Activated CD8-positive, alpha-beta memory T cell treated with anti-CD3 and anti-CD28 coated beads for 1 hour (primary cell): ENCODE measurements at regions not wholly inside any gene's neighbourhood (a gene's known extent, or its start where the extent isn't known, plus 50 kb on each side); places are given as distances from the start of the nearest gene placed in this dataset.

Experiments used
- DNase-seq, 2 donors: peaks; one replicate each; pipeline ENCODE4 v3.0.0-alpha.2; 2020; ENCODE audit warnings: low read depth in 1 of 2; ENCODE audit errors: extremely low read depth in 1 of 2

DNA sequence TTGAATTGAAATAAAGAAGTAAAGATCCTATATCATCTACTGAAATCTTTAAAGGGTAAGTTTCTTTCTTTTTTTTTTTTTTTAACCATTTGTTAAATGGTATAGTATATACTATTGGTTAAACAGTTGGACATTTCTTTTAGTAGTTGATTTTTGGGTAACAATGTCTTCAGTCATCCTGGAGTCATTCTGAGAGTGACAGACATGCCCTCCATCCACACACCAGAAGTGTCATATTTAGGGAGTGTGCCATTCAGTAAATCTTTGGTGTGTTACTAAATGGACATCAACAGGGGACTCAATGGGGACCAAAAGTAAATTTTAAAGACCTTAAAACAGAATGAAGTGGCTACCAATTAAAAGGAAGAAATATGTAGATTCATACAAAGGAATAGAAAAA is 50.8 kb upstream of the SLC39A10 start:
- DNase-seq, result no peak

DNA sequence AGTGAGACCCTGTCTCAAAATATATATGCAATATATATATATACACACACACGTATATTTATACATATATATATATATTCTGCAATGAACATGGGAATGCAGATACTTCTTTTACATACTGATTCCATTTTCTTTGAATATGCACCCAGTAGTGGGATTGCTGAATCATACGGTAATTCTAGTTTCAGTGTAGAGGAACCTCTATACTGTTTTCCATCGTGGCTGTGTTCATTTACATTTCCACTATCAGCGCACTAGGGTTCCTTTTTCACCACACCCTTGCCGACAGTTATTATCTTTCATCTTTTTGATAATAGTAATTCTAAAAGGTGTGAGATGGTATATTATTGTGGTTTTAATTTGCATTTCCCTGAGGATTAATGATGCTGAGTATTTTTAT is 52.3 kb upstream of the SLC39A10 start:
- DNase-seq, result no peak

DNA sequence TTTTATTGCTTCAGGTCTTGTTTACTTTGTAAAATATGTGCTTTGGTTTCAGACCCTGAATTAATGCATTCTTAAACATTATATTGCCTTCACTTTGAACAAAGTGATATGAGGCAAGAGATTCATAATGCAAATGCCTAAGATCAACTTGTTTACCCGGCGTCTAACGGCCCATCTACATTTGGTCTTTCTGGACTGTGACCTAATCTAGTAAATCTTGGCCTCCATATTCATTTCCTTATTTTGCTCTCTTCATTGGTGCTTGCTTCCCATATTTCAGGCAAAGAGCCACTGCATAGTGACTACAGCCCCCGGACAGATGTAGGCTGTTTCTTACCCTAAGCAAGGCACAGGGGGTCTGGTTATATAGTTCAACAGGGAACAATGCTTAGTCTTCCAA is 53.0 kb upstream of the SLC39A10 start:
- DNase-seq, result no peak

DNA sequence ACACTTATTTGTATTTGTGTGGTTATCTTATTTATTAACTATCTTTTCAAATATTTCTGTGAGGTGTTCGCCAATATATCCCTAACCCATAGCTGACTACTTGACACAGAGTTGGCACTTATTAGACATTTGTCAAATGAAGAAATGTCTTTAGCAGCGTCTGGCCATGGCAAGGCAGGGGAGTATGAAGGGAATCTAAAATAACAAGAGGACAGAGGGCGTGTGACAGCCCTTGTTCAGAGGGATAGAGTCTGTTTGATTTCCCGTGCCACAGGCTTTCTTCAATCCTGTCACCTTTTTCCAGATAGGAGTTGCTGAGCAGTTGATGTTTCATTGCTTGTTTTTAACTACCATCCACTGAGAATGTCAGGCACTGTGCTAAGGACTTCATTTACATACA is 53.6 kb upstream of the SLC39A10 start:
- no peak for DNase-seq

DNA sequence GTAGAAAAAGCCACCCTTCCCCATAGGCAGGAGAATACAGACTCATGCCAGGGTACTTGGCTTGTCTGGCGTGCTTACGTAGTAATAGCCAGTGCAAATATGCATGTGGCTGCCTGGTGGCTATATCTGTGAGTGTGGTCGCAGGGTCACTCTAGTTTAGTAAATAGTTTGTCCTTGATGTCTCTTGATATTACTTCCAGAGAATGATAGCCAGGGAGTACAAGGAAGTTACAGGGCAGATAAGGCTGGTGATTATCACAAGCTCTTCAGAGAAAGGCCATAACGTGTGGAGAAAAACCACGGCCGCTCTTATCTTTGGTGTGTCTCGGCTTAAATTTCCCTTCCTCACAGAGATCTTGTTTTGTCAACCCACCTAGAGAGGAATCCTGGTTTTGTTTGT is 54.3 kb upstream of the SLC39A10 start:
- no peak for DNase-seq

DNA sequence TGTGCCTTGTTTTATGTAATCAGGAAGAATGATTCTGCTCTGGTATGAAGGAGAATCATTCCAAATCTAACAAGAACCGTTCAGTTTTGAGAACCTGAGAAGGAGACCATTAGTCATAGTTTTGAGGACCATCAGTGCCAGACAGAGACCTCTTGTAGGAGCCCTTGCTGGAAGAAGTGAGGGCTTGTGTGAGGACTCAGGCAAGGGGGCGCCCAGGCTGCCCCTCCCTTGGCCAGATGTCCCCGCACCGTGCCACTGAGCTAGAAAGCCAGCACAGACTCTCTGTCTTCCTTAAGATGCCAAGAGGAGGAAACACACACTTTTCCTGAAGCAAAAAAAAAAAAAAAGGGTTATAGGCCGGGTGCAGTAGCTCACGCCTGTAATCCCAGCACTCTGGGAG is 55.7 kb upstream of the SLC39A10 start:
- no peak for DNase-seq

DNA sequence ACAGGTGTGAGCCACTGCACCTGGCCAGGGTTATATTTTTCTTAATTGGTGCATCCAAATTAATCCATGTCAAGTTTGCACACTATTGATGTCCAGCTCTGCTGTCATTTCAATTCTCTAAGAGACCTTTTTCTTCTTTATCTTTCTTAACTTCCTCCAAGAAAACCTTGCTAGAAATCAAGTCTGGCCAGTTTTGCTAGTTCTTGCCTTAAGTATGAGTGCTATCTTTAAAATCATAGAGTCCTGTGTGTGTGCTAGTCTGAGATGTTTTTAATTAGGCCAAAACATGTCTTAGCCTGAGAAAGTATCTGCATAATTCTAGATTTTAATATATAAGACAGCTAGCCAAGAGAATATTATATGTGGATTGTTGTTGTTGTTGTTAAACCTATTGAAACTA is 56.2 kb upstream of the SLC39A10 start:
- no peak for DNase-seq

DNA sequence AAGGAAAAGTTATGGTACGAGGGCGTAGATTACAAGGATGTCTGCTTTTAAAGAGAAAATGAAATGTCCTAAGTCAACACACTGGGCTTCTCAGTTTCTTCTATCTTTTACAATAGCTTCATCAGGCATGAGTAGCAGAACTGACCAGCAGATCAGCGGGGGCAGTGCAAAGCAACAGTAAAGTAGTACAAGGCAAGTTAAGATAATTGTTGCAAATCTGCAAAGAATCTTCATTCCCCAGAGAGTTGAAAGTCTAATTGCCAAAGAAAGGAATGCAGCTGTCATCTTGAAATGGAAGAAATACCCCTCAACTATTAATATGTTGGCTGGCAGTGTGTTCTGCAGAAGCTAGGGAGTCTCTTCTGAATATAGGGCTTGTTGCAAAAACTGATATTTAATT is 60.2 kb upstream of the SLC39A10 start:
- DNase-seq, result no peak

DNA sequence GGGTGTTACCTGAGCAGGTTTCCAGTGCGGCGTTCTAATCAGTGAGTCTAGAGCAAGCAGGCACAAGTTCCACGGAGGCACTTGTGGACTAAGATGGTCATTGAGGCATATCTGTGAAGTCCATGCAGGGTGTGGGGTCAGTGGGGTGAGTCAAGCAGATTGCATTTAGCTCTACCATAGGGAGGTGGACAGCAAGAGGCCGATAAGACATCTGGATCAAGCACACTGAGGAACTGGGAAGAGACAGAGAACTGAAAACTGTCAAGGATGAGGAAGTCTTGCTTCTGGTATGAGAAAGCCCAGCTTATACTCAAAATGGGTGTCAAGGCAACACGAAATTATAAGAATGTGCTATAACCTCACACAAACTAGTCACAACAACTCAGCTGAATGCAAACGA is 61.2 kb upstream of the SLC39A10 start:
- no peak for DNase-seq

DNA sequence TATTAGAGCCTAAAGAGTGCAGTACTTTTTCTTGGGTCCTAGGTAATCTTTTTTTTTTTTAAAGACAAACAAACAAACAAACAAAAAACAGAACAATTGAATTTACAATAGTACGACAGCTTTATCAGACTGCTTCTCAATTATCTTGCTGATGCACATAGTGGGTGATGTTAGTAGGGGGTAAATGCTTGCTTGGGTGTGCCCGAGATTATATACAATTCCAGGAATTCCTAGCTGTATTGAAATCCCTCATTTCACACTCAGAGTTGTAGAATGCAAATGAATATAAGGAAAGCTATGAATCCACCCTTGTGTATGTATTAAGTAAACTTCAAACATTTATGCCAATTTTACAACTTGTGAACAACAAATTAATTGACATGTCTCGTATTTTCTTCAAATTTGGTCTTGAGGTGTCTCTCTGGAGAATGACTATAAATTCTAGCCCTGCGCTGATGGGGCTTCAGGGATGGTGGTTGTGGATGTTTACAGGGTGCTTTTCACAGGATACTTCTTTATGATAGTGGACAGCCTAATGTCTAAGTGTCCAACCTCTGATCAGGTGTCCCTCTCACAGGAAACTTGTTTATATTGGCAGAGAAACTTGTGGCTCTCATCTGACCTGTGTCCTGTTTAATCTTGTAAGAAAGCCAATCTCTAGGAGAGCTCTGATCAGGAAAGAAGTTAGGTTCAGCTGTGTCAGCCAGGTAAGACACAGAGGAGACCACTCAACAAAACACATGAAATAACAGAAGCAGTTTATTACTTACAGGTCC is 61.9 kb upstream of the SLC39A10 start:
- DNase-seq, result no peak

DNA sequence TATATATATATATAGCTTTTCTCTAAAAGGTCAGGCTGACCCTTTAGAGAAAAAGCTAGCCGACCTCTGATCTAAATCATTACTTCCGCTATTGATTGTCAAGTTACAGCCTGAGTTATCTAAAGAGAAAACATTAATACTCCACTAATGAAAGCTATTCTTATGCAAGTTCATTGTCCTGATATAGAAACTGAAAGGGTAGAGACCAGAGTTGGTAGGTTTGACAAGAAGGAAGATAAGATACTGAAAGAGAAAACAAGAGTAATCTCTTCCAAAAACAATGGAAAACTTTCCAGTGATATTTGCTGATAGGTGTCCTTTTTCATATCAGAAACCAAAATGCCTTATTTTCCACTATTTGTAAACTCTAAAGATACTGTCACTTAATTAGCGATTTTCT is 62.8 kb upstream of the SLC39A10 start:
- DNase-seq, result no peak

DNA sequence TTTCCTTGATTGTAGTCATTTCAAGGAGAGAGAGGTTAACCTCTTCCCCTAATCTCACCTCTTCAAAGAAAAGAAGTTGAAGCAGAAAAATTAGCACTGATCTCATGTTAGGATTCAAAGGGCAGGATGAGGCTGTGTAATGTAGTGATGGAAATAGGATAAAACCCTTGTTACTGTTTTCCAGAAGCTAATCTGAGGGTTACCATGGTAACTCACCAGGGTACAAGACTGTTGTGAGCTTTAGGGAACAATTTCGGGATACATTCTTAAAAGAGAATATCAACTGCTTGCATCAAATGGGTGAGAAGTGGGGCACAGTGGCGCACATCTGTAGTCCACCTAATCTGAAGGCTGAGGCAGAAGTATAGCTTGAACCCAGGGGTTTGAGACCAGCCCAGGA is 64.9 kb upstream of the SLC39A10 start:
- DNase-seq, result no peak

DNA sequence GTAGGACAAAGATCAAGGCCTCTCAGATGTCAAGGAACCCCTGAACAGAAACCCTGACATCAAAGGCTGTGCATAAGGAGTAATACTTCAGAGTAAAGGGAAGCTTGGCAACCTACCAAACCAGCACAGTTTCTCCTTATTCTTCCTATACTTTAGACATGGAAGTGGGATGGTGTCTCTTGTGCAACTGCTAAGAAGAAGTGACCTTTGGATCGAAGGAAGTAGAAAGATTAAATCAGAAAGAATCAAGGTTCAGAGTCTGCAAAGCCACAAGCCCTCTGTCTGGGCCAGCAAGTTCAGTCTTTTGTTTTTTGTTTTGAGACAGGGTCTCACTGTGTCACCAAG is 66.2 kb upstream of the SLC39A10 start:
- DNase-seq, result no peak

DNA sequence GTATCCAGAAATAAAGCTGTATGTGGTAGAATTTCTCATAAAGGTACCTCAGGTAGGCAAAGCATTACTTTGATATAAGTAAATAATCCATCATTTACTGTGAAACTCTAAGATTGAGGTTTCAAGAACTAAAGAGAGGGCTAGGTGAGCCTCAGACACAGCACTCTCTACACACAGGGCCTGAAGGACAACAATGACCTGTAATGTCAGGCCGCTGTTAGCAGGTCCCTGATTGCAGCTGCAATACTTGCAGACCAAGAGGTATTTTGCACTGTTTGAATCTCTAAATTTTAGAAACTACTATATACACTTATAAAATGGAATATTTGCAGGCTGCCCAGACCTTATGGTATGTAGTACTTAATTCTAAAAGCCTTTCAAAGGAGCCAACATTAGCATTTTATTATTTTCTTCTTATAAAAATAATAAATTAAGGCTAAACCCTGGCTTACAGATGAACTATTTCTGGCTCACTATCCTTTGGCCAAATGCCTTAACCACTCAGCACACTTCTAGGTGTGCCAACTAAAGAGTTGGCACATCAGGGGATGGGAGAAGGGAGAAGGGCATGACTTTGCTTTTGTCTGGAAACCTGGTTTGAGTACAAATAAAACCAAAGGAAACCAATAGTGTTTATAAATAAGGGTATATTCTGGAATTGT is 66.7 kb upstream of the SLC39A10 start:
- no peak for DNase-seq

DNA sequence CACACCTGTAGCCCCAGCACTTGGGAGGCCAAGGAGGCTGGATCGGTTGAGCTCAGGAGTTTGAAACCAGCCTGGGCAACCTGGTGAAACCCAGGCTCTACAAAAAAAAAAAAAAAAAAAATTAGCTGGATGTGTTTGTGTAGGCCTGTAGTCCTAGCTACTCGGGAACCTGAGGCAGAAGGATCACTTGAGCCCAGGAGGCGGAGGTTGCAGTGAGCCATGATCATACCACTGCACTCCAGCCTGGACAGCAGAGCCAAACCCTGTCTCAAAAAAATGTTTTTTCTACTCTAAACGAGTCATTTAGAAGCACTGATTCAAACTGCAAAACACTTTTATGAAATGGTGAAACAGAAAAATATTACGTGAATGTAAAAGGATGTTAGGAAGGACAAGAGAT is 69.1 kb upstream of the SLC39A10 start:
- DNase-seq, result no peak

DNA sequence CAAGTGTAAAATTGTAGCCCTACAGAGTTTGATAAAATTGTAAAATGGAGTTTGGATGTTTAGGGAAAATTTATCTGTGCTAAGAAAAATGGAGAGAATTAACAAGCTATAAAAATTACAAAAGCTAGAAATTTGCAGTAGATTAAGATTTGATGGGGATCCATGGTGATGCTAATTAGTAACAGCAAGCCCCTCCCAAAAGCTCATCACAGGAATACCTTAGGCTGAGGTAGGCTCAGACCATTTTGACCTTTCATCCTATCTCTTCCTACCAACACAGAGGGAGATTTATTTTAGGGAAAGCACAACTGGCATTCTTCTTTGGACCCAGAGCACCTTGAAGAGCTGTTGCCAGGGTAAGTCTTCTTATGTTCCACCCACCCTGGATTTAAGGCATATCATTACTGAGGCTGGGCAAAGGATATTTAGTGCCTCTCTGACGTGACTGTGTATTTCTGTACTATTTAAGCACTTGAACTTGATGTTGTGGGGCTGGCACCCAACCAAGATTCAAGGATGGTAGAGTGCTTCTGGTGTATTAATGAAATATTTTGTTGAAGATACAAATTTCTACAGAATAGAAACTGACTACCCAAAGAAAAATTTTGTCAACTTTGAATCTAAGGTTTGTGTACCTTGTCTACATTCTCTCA is 70.8 kb upstream of the SLC39A10 start:
- DNase-seq, result no peak

DNA sequence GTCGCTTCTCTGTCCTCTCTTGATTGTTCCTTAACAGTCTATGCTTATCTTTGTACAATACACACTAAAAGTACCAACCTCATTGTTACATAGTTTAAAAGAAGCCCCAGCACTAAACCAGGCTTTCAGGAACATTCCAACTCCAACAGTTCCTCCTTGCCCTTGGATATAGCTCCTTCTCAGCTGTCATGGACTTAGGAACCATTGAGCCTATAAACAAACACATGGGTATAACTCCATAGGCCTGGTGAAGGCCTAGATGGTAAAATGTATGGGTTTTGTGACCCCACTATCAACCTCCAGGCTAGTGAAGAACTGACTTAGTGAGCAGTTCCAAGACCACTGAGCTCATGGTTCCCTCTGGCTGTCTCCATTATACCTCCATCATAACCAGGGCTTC is 74.8 kb upstream of the SLC39A10 start:
- no peak for DNase-seq

DNA sequence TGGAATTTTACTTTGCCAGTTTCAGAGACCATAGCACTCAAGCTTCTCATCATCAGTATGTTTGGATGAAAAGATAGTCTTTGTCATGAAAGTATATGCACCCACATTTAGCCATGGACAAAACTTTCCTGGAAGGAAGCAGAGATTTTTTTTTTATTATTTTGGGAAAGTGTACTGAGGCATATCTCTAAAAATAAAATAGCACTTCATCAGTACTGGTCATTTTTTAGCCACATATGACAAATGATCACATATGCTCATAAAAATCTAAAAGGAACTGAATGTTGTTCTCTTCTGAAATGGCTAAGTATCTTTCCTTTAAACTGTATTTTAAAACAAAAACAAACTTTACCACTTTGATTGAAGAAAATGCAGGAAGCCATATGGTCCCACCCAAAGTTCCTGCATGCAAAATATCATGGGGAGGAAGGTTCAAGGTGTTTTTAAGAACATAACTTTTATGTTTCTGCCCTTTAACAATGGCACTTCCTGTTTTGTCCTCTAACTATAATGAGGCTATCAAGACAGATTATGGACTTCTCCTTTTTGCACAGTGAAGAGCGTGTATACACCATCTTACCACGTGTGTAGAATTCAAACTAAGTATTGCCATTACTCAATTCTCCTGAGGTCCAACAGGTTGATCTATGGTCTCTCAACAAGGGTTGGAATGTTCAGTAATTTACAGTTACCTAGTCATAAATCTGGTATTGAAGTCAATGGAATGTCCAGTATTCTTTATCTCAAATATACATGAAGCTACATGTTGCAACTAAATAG is 77.1 kb upstream of the SLC39A10 start:
- DNase-seq, result no peak

DNA sequence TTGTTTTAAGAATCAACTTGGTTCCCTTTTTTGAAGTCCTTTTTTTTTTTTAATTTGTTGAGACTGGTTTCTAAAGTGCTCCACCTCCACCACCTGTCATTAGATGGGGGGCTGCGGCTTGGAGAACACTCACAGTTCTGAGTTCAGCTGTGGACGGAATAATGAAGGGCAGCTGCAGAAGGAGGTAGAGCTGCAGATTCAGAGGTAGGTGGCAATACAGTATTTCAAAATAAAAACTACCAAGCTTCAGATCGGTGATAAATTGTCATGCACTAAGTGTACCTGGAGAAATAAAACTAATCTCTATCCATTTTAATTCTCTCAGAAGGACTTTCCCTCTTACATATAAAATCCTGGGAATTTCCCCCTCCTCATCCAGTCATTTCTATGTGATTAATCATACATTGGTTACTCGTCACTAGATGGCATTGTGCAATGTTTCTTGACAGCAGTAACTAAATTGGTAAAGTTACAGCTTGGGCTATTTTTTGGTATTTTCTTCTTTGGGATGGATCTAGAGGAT is 81.1 kb upstream of the SLC39A10 start:
- DNase-seq, result no peak

DNA sequence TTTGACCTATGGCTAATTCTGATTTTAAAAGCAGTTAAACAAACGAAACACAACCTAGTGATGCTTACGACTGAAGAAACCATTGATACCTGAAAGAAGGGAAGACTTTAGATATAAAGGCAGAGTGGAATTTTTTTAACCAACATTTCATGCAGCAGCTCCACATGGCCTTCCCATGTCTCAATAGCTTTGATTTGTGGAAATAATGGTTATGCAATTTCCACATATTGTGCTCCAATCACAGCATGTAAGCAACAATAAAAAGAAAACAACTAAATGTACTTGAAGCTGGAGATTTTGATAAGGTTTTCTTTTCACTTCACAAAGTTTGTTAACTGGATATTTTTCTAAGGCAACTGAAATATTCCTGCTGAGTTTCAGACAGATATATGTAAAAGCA is 82.0 kb upstream of the SLC39A10 start:
- DNase-seq, result no peak

DNA sequence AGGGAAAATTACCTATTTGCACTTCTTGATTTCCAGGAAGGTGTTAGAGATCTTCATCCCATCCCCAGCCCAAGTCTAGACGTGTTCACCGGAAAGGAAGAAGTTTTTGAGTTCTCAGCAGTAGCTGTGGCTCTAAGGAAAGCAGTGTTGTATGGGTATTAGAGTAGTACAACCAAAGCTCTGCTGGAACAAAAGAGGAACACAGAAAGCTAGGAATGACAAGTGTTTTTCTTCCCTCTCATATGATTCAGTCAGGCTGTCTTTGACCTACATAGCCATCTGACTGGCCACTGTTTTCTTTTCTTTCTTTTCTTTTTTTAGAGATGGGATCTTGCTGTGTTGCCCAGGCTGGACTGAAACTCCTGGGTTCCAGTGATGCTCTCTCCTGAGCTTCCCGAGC is 82.7 kb upstream of the SLC39A10 start:
- no peak for DNase-seq
